AG08396 (cell line): ENCODE measurements at regions not wholly inside any gene's neighbourhood (a gene's known extent, or its start where the extent isn't known, plus 50 kb on each side); places are given as distances from the start of the nearest gene placed in this dataset.
A peak's percentile ranks its signal among the peaks of the same experiment; 100 is the strongest.

Experiments used
- DNase-seq: peaks from one replicate; pipeline ENCODE4 v3.0.0; 2012; ENCODE audit warnings: low spot score, mixed read lengths

- DNase-seq = peak; percentile 82
Measured at GRCh38 chr22:45096256-45096907, 67.3 kb upstream of the NUP50 start.

GRCh38 chr22:45097061-45097460 is 66.7 kb upstream of the NUP50 start:
- DNase-seq = no peak

DNA sequence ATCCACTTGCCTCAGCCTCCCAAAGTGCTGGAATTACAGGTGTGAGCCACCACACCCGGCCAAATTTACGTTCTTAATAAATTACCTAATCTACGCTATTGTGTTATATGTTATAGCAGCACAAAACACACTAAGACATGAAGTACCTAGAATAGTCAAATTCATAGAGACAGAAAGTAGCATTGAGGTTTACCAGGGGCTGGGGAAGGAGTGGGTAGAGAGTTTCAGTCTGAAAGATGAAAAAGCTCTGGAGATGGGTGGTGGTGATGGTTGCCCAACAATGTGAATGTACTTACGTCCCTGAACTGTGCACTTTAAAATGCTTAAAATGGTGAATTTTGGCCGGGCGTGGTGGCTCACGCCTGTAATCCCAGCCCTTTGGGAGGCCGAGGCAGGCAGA is 65.7 kb upstream of the NUP50 start:
- no peak for DNase-seq

- DNase-seq = no peak
Measured at GRCh38 chr22:45099961-45100360, 63.8 kb upstream of the NUP50 start.

DNA sequence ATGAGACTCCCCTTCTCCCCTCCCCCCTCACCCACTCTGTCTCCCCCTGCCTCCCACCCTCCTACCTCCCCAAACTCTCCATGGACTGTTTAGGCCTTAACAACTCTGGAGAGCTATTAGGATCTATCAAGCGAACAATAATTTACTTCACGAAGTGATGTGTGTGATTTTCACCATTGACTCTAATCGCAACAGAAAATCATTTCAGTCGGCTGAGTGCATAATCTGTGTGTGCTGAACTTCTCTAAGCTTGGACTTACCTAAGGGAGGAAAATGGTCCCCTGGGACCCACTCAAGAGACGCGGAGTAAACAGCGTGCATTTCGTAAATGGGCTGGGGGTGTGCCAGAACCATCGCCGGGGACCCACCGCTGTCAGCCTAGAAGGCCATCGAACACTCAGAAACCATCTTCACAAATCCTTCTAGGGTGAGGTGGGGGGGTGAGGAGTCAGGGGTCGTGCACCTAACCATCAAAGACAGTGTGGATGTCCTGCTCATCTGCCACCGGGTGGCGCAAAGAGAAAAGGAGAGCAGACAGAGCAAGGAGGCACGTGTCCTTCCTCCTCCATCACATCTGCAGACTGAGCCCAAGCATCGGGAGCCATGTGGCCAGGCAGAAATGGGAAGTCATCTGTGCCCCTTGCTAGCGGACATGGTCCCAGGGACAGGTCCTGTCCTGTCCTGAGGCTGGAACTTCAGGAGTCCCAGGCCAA is 62.1 kb upstream of the NUP50 start:
- DNase-seq = peak; percentile 44

- DNase-seq = no peak
Measured at GRCh38 chr22:45102896-45103420, 60.8 kb upstream of the NUP50 start.

- DNase-seq = no peak
Measured at GRCh38 chr22:45103756-45104155, 60.0 kb upstream of the NUP50 start.

GRCh38 chr22:45104313-45104712 is 59.4 kb upstream of the NUP50 start:
- no peak for DNase-seq

DNA sequence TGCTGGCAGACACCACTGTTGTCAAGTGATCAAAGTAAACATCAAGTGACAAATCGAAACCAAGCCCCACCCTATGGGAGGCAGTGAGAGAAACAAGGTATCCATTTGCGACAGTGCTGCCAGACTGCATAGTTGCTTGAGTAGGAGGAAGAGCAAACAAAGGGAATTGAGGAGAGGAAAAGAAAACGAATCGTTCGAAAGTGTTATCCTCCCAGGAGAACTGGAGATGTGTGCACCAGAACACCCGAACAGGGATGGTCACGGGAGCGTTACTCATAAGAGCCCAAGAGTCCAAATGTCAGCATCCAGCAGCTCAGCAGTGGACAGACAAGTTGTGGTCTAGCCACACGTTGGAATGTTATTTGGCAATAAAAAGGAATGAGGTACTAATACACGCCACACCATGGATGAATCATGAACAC is 58.4 kb upstream of the NUP50 start:
- DNase-seq = no peak

GRCh38 chr22:45107671-45108070 is 56.1 kb upstream of the NUP50 start:
- no peak for DNase-seq

GRCh38 chr22:45112136-45112879 is 51.4 kb upstream of the NUP50 start:
- DNase-seq = peak; percentile 62
